Osteocyte (in vitro differentiated cells): ENCODE measurements at regions not wholly inside any gene's neighbourhood (a gene's known extent, or its start where the extent isn't known, plus 50 kb on each side); places are given as distances from the start of the nearest gene placed in this dataset.
"Not testable (repeated sequence)": the region's sequence is repeated elsewhere in the genome, so short reads cannot be mapped to it uniquely, and the experiment has no call there.

ENCODE experiments used
- DNase-seq: peaks from one replicate; pipeline ENCODE4 v3.0.0; 2021; ENCODE audit warnings: mixed read lengths; ENCODE audit not compliant: unreplicated experiment; ENCODE audit errors: extremely low spot score
- H3K27ac Mint-ChIP-seq: one replicate; pipeline ENCODE4 v1.8.0; 2021; ENCODE audit warnings: mild to moderate bottlenecking, mixed read lengths; ENCODE audit not compliant: unreplicated experiment
- H3K27me3 Mint-ChIP-seq: one replicate; pipeline ENCODE4 v1.8.0; 2021; ENCODE audit warnings: mixed read lengths; ENCODE audit not compliant: unreplicated experiment
- H3K36me3 Mint-ChIP-seq: one replicate; pipeline ENCODE4 v1.8.0; 2021; ENCODE audit warnings: mixed read lengths; ENCODE audit not compliant: unreplicated experiment
- H3K4me1 Mint-ChIP-seq: one replicate; pipeline ENCODE4 v1.8.0; 2021; ENCODE audit warnings: mixed read lengths; ENCODE audit not compliant: unreplicated experiment
- H3K4me3 Mint-ChIP-seq: one replicate; pipeline ENCODE4 v1.8.0; 2021; ENCODE audit warnings: mild to moderate bottlenecking, moderate library complexity, mixed read lengths; ENCODE audit not compliant: unreplicated experiment
- H3K9me3 Mint-ChIP-seq: one replicate; pipeline ENCODE4 v1.8.0; 2021; ENCODE audit warnings: mixed read lengths; ENCODE audit not compliant: unreplicated experiment
- TF ChIP-seq, protein P1 (sequence below): fragments of 200-600 bp; sonication (generic); IDR thresholded peaks from 2 replicates; pipeline ENCODE4 v1.5.0; 2021; ENCODE audit warnings: antibody characterized with exemption, mild to moderate bottlenecking, moderate library complexity

DNA sequence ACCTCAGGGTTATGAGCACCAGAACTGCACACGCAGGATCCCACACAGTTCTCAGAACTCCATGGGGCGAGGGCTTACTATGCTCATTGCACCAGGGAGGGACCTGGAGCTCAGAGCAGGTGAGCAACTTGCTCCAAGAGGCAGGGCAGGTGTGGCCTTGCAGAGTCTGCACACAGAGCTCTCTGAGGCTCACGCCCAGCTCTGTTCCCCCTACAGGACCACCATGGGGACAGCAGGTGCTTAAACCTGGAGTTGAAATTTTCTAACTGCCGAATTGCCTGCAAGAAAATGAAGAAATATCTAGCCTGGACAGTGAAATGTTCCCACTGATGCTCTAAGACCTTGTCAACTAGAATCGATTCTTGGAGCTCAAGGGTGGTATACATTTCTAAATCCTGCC lies 49.9 kb upstream of the MSMB start:
- not testable (repeated sequence) for H3K9me3 Mint-ChIP-seq

DNA sequence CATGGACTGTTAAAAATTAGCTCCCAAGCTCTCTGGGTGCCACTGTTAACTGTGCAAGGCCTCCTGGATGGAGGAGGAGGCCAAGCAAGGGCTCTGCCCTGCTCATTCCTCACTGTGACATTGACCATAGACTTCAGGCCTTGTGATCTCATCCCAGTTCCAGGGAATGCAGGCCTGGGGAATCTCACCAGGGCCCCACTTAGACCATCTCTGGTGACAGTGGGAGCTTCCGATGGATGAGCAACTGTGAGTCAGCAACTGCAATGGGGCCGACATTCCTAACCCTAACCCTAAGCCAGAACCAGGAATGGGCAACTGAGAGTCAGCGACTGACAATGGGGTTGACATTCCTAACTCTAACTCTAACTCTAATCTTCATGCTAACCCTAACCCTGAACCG lies 50.4 kb upstream of the MSMB start:
- TF ChIP-seq, protein P1, sequence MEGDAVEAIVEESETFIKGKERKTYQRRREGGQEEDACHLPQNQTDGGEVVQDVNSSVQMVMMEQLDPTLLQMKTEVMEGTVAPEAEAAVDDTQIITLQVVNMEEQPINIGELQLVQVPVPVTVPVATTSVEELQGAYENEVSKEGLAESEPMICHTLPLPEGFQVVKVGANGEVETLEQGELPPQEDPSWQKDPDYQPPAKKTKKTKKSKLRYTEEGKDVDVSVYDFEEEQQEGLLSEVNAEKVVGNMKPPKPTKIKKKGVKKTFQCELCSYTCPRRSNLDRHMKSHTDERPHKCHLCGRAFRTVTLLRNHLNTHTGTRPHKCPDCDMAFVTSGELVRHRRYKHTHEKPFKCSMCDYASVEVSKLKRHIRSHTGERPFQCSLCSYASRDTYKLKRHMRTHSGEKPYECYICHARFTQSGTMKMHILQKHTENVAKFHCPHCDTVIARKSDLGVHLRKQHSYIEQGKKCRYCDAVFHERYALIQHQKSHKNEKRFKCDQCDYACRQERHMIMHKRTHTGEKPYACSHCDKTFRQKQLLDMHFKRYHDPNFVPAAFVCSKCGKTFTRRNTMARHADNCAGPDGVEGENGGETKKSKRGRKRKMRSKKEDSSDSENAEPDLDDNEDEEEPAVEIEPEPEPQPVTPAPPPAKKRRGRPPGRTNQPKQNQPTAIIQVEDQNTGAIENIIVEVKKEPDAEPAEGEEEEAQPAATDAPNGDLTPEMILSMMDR, result no peak
- Mint-ChIP-seq H3K36me3 (no peaks in the 10 kb centered on the region), H3K27me3 (no peaks in the 10 kb centered on the region), H3K4me3 (no peak overlapping the region), H3K4me1 (no peaks in the 10 kb centered on the region), H3K27ac (no peak overlapping the region), H3K9me3 (no peaks in the 10 kb centered on the region)
- DNase-seq, result no peak

More for the DNA sequence above, 49.9 kb upstream of the MSMB start:
- H3K27me3 Mint-ChIP-seq, H3K27ac Mint-ChIP-seq, H3K36me3 Mint-ChIP-seq, H3K4me3 Mint-ChIP-seq, H3K4me1 Mint-ChIP-seq: not testable (repeated sequence)
- DNase-seq, result peak; percentile 66

DNA sequence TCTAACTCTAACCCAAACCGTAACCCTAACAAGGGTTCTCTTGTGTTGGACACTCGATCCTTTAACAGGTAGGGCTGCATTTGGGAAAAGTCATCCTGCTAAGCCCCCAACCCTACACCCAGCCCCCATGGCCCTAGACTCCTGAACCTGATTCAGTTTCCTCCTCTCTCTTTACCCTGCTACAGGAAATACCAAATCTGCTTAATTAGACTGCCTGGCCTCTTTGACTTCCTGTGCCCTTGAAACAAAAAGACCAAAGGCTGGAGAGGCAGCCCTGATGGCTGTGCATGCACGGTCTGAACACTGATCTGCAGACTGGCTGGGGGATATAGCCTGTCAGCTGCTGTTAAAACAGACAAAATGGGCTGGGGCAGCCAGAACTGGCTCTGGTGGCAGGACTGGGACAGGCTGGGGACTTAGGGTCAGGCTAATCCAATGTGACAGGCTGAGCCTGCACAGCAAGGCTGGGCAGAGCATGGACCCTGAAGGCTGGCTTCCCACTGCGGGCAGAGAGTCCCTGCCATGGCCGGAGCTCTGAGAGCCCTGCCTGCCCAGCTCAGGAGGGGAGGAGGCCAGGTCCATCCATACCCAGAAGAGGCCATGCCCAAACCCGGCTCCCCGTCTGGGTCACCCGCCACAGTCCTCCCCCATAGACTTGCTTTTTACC lies 51.0 kb upstream of the MSMB start:
- Mint-ChIP-seq H3K4me1 (no peaks in the 10 kb centered on the region), H3K27me3 (peaks cover under 1% of the 10 kb centered on the region), H3K9me3 (no peaks in the 10 kb centered on the region), H3K4me3 (no peak overlapping the region), H3K36me3 (no peaks in the 10 kb centered on the region), H3K27ac (no peak overlapping the region)
- TF ChIP-seq, protein P1, result no peak
- DNase-seq, result no peak

DNA sequence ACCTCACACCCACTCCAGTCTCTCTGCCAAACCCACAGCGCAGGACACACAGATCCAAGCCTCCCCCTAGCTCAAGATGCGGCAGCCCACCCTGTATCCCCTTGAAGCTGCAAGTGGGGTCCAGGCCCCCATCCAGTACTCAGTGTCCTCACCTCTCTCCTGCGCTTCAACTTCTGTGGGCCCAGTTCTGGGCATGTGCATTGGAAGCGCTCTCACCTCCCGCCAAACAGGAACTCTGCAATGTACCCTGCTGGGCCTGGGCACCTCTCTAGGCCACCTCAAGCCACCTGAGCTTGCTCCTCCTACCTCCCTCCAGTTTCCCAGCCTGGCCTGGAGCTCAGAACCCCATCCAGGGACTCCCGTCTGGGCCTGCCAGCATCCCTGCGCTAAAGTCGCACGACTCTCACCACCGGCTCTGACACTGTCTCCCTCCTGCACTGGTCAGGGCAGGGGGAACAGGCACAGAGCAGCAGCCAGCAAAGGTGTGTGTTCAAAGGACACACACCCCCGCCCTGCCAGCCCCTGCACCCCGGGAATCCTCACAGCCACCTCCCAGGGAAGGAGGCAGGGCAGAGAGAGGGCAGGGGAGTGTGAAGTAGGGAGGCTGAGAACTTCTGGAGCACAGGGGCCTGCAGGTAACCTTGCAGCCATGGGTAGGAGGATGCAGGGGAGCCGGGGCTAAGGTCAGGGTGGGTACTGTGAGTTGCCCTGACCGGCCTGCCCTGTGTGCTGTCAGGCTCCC lies 51.7 kb upstream of the MSMB start:
- H3K27ac Mint-ChIP-seq, result no peak overlapping the region
- H3K4me3 Mint-ChIP-seq, result no peak overlapping the region
- TF ChIP-seq, protein P1, result no peak
- no peaks in the 10 kb centered on the region for H3K4me1 Mint-ChIP-seq
- no peaks in the 10 kb centered on the region for H3K36me3 Mint-ChIP-seq
- peak; percentile 51 for DNase-seq
- H3K27me3 Mint-ChIP-seq, result peaks cover 3% of the 10 kb centered on the region
- no peaks in the 10 kb centered on the region for H3K9me3 Mint-ChIP-seq

DNA sequence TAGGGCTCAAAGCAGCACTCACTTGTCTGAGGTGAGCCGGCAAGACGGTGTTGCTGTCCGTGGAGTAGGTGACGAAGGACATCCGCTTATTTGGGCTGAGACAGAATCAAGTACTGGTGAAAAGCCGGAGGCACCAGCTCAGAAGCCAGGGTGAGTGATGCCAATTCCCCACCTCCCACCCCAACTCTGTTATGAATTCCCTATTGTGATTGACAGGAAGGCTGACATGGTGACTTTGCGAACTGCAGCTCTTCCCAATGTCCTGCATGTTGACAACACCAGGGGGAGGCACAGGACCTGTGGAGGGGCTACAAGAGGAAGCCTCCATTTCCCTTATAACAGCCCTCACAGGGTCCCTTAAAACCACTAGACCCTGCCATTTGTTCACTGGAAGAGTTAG lies 52.3 kb upstream of the MSMB start:
- Mint-ChIP-seq H3K4me3 (no peak overlapping the region), H3K9me3 (no peaks in the 10 kb centered on the region), H3K27ac (no peak overlapping the region), H3K4me1 (no peaks in the 10 kb centered on the region), H3K36me3 (no peaks in the 10 kb centered on the region), H3K27me3 (peaks cover 3% of the 10 kb centered on the region)
- TF ChIP-seq, protein P1, result no peak
- DNase-seq, result peak; percentile 57

DNA sequence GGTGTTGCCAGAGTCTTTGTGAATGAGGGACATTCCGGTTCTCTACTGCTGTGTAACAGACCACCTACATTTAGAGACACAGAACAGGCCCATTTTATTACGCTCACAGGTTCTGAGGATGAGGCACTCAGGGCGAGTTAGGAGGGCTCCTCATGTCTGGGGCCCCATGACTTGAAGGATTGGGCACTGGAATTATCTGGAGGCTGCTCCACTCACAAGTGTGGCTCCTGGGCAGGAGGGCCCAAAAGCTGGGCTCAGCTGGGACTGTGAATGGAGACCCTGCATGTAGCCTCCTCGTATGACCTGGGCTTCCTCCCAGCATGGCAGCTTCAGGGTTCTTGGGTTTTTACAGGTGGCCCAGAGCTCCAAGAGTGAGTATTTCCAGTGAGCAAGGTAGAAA lies 52.9 kb upstream of the MSMB start:
- H3K27ac Mint-ChIP-seq, H3K4me1 Mint-ChIP-seq, H3K9me3 Mint-ChIP-seq, H3K4me3 Mint-ChIP-seq, H3K36me3 Mint-ChIP-seq, H3K27me3 Mint-ChIP-seq: not testable (repeated sequence)
- peak; percentile 56 for DNase-seq
